ENCODE measurements at regions not wholly inside any gene's neighbourhood (a gene's known extent, or its start where the extent isn't known, plus 50 kb on each side); places are given as distances from the start of the nearest gene placed in this dataset.

DNA sequence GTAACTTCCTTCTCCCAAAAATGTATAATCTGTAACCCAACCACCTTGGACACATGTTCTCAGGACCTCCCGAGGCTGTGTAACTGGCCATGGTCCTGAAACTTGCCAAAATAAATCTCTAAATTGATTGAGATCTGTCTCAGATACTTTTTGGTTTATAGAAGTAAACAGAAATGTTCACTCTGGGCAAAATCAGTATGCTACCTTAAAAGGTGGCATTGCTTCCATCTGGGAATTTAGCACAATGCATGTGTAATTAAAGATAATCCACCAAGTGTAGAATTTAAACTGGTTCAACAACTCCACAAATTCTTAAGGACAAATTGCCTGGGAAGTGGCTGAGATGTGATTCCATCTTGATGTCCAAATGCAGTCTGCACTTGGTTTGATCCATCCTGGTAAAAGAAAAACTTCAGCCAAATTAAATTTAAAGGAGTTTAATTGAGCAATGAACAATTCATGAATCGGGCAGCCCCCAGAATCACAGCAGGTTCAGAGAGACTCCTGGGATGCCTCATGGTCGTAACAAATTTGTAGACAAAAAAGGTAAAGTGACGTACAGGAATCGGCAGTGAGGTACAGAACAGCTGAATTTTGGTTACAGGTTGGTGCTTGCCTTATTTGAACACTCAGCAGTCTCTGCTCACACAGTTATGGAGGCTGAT is 102.6 kb upstream of the PFKP start:
- no peak for TF ChIP-seq POLR2A (IDR thresholded peaks at IDR 0.05)
- TF ChIP-seq, protein P1, sequence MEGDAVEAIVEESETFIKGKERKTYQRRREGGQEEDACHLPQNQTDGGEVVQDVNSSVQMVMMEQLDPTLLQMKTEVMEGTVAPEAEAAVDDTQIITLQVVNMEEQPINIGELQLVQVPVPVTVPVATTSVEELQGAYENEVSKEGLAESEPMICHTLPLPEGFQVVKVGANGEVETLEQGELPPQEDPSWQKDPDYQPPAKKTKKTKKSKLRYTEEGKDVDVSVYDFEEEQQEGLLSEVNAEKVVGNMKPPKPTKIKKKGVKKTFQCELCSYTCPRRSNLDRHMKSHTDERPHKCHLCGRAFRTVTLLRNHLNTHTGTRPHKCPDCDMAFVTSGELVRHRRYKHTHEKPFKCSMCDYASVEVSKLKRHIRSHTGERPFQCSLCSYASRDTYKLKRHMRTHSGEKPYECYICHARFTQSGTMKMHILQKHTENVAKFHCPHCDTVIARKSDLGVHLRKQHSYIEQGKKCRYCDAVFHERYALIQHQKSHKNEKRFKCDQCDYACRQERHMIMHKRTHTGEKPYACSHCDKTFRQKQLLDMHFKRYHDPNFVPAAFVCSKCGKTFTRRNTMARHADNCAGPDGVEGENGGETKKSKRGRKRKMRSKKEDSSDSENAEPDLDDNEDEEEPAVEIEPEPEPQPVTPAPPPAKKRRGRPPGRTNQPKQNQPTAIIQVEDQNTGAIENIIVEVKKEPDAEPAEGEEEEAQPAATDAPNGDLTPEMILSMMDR (IDR thresholded peaks at IDR 0.05) = no peak
